Natural killer cell treated with Interleukin-12 subunit alpha and Interleukin-12 subunit beta and Interleukin-15 and Interleukin-18, amount 100 ng/mL, for 72 hours (primary cell): ENCODE measurements at regions not wholly inside any gene's neighbourhood (a gene's known extent, or its start where the extent isn't known, plus 50 kb on each side); places are given as distances from the start of the nearest gene placed in this dataset.

Source experiments
- ATAC-seq, 2 donors: fragments of 150-1000 bp; cut with Tn5 transposase in 1 of 2; sonication (Bioruptor Pico), chemical (Tn5 transposase) in 1 of 2; 2 replicates each; pipeline ENCODE4 v1.10.0; 2021
- DNase-seq: peaks from one replicate; pipeline ENCODE4 v3.0.0; 2022; ENCODE audit warnings: low spot score
- H3K27ac Mint-ChIP-seq, 2 donors: 1 replicate in 1 of 2; 2 replicates in 1 of 2; pipeline ENCODE4 v1.8.0; 2022; ENCODE audit warnings: mixed read lengths in 2 of 2, mild to moderate bottlenecking in 1 of 2, moderate library complexity in 1 of 2
- H3K27me3 Mint-ChIP-seq, 2 donors: 1 replicate in 1 of 2; 2 replicates in 1 of 2; pipeline ENCODE4 v1.8.0; 2022; ENCODE audit warnings: mixed read lengths in 2 of 2
- H3K36me3 Mint-ChIP-seq: one replicate; pipeline ENCODE4 v1.8.0; 2022; ENCODE audit warnings: mixed read lengths
- H3K4me1 Mint-ChIP-seq, 2 donors: 1 replicate in 1 of 2; 2 replicates in 1 of 2; pipeline ENCODE4 v1.8.0; 2022; ENCODE audit warnings: low read depth in 2 of 2, mixed read lengths in 2 of 2, mild to moderate bottlenecking in 1 of 2
- H3K4me3 Mint-ChIP-seq: one replicate; pipeline ENCODE4 v1.8.0; 2022; ENCODE audit warnings: mixed read lengths
- H3K9me3 Mint-ChIP-seq: 2 replicates; pipeline ENCODE4 v1.8.0; 2022; ENCODE audit warnings: mixed read lengths

DNA sequence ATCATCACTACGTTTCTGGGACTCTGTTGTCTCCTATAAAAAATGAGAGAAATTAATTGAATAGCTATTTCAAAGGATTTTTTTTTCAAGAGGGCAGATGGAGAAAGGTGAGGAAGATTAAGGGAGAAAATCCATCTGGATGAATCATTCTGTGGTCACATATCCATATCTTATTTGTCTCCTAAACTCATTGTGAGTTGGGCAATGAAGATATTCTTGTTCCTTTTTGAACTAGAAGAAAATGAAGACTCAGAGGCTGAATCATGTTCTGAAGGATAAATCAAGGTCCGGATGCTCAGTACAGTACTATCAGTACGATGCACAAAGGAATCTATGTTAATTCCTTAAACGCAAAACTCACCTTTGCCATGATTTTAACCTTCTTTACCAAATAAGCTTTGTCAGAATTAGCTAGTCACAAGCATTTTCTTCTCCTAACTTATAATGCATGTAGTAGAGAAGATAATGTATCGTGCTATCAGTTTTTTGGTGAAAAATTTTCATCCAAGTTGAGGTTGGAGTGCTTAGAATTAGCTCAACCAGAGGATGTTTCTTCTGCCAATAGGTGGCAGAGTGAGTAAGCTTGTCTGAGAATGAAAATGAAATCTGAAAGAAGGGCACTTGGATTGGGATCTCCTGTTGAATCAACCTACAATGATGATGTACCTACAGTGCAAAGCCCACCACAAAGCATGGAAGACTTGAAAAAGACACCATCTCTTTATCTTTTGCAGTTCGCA lies 446.9 kb downstream of the KIF20B start:
- Mint-ChIP-seq H3K4me1 (no peaks in the 10 kb centered on the region), H3K9me3 (no peaks in the 10 kb centered on the region), H3K36me3 (no peaks in the 10 kb centered on the region), H3K27me3 (no peaks in the 10 kb centered on the region), H3K4me3 (no peak overlapping the region), H3K27ac (no peak overlapping the region)
- ATAC-seq: no peak
- no peak for DNase-seq

DNA sequence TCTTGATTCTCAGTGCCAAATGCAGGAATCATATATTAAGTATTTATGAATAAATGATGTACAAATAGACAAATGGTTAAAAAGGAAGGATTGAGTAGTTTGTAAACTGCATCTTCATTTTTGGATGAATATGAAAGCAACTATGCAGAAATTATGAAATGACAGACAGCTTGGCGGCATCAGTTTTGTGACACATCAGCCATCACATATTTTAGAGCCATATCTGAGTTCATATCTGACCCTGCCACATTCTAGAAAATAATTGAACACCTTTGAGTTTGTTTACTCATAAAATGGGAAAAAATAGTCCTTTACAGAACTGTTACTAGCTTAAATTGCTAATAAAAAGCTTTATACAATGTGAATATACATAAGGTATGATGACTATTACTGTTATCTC lies 448.2 kb downstream of the KIF20B start:
- Mint-ChIP-seq H3K9me3 (peaks cover 3% of the 10 kb centered on the region), H3K27me3 (no peaks in the 10 kb centered on the region), H3K4me3 (no peak overlapping the region), H3K4me1 (no peaks in the 10 kb centered on the region), H3K36me3 (no peaks in the 10 kb centered on the region), H3K27ac (no peak overlapping the region)
- ATAC-seq (no peak), DNase-seq (no peak)

DNA sequence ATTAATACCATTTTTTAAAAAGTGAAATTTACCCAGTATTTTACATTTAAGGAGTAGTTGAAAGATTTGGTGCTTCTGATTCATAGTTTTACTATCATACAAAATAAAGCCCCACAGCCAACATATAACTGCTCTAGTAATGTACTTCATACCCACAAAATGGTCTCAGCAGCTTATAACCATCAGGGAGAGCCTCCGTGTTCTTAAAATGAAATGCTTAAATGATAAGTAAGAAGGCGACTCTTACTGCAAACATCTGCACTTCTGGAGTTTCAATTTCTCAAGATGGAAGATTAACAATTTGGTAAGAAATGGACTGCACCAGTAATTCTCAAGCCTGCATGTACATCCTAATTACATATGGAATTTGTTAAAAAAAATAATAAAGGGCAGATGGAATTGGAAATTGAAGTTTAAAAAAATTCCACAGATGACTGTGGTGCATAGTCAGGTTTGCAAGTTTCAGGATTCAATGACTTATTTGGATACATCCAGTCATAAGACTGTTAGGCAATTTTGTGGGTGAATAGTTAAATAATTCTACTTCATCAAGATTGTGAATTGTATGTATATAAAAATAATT lies 461.0 kb downstream of the KIF20B start:
- H3K27ac Mint-ChIP-seq: no peak overlapping the region
- H3K27me3 Mint-ChIP-seq: no peaks in the 10 kb centered on the region
- peaks cover 20% of the 10 kb centered on the region for H3K9me3 Mint-ChIP-seq
- ATAC-seq (no peak), DNase-seq (no peak)
- H3K4me3 Mint-ChIP-seq: no peak overlapping the region
- no peaks in the 10 kb centered on the region for H3K4me1 Mint-ChIP-seq
- no peaks in the 10 kb centered on the region for H3K36me3 Mint-ChIP-seq

DNA sequence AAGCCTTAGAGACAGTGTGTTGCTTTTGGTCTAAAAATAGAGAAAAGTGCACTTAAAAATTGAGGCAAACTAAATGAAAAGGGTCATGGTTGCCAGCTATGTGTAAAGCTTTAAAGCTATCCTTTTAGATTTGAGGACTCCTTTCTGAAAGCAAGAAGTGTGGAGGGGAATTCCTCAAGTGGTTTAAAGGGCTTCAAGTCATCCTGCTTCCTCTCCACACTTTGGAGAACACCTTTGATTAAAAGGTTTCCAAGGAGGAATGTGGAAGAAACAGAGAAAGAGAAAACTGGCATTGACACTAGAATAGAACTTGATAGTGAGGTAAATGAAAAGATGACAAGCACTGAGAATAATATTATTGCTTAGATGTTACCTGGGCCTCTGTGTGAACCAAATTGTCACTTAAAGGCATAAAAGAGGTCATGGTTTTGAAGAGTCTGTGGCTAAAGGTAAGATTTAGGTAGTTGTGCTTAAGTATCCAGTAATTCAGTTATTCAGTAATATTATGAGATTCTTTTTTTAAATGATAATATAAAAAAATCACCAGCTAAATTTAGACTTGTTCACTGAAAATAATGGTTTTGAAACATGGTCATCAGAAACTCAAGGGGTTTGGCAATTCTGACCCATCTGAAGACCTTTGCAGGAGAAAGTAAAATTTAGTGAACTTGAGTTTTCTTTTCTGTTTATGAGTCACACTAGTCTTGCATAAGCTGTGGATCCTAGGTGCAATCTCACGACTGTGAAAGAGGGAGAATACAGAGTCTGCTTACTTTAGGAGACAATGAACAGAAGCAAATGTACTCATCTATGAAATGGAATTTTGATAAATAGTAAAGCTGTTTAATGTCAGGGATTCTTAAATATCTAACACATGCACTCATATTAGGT lies 466.0 kb downstream of the KIF20B start:
- no peak overlapping the region for H3K27ac Mint-ChIP-seq
- H3K36me3 Mint-ChIP-seq: no peaks in the 10 kb centered on the region
- DNase-seq (no peak), ATAC-seq (no peak)
- peaks cover 29% of the 10 kb centered on the region for H3K9me3 Mint-ChIP-seq
- no peaks in the 10 kb centered on the region for H3K27me3 Mint-ChIP-seq
- H3K4me1 Mint-ChIP-seq: no peaks in the 10 kb centered on the region
- H3K4me3 Mint-ChIP-seq: no peak overlapping the region

DNA sequence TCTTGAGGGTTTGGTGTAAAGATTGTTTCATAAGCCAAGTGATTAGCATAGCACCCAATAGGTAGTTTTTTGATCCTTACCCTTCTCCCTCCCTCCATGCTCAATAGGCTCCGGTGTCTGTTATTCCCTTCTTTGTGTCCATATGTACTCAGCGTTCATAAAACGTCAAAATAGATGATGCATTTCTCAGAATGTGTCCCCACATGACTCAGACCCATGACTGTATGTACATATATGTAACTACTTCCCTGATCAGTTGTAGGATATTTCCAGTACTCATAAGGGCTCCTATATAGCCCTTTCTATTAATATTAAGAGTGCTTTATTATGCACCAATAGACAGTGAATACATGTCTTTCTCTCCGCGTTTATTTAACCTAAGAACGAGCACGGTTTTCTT lies 466.9 kb downstream of the KIF20B start:
- no peak overlapping the region for H3K4me3 Mint-ChIP-seq
- peaks cover 29% of the 10 kb centered on the region for H3K9me3 Mint-ChIP-seq
- no peaks in the 10 kb centered on the region for H3K27me3 Mint-ChIP-seq
- no peaks in the 10 kb centered on the region for H3K4me1 Mint-ChIP-seq
- H3K27ac Mint-ChIP-seq: no peak overlapping the region
- DNase-seq: no peak
- no peaks in the 10 kb centered on the region for H3K36me3 Mint-ChIP-seq
- no peak for ATAC-seq

DNA sequence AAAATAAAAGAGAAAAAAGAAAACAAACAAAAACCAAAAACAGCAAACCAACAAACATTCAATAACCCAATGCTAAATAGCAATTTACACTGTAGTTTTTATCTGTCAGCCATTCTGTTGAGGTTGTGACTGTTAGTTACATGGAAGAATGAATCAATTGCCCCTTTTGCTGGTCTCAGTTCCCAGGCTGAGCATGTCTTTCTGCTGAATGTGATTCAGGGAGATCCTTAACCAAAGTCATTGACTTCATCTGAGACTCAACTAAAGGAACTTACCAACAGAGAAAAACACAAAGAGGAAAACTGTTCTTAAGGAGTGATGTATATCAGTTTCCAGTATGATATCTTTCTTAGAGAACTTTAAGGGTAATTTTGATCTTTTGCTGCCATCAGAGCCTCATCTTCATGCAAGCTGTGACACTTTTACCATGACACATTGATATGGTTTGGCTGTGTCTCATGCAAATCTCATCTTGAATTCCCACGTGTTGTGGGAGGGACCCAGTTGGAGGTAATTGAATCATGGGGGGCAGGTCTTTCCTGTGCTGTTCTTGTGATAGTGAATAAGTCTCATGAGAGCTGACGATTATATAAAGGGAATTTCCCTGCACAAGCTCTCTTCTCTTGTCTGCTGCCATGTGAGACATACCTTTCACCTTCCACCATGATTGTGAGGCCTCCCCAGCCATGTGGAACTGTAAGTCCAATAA lies 469.8 kb downstream of the KIF20B start:
- Mint-ChIP-seq H3K4me3 (no peak overlapping the region), H3K4me1 (no peaks in the 10 kb centered on the region), H3K27me3 (no peaks in the 10 kb centered on the region), H3K36me3 (no peaks in the 10 kb centered on the region), H3K9me3 (peaks cover 15% of the 10 kb centered on the region), H3K27ac (no peak overlapping the region)
- DNase-seq (no peak), ATAC-seq (no peak)

DNA sequence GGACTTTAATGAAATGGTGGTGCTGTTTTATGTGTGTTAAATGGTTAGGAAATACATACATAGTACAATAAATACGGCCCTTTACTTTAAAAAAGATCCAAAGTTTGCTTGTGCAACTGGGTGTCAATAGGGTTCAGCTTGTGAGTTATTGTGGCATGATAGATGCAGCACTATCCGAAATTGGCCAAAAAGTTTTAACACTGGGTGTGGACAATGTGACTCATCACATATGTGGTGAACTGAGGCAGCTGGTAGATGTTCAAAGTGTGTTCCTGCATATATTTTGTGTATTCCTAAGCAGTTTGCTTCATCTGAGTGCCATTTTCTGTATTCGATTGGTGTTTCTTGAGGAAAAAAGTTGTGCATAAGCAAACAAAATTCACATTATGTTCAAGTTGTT lies 473.1 kb downstream of the KIF20B start:
- Mint-ChIP-seq H3K27me3 (no peaks in the 10 kb centered on the region), H3K4me1 (no peaks in the 10 kb centered on the region), H3K36me3 (no peaks in the 10 kb centered on the region), H3K27ac (no peak overlapping the region), H3K9me3 (peaks cover 9% of the 10 kb centered on the region), H3K4me3 (no peak overlapping the region)
- DNase-seq (no peak), ATAC-seq (no peak)

- Mint-ChIP-seq H3K27me3 (no peaks in the 10 kb centered on the region), H3K36me3 (no peaks in the 10 kb centered on the region), H3K4me3 (no peak overlapping the region), H3K9me3 (peaks cover 12% of the 10 kb centered on the region), H3K27ac (no peak overlapping the region), H3K4me1 (no peaks in the 10 kb centered on the region)
- ATAC-seq (no peak), DNase-seq (no peak)
Observed at GRCh38 chr10:90175161-90175681, 473.8 kb downstream of the KIF20B start.

GRCh38 chr10:90179696-90180407 lies 478.5 kb downstream of the KIF20B start:
- Mint-ChIP-seq H3K4me1 (no peaks in the 10 kb centered on the region), H3K9me3 (peaks cover 3% of the 10 kb centered on the region), H3K27me3 (no peaks in the 10 kb centered on the region), H3K27ac (no peak overlapping the region), H3K4me3 (no peak overlapping the region), H3K36me3 (no peaks in the 10 kb centered on the region)
- ATAC-seq: no peak
- no peak for DNase-seq

GRCh38 chr10:90180886-90181691 lies 479.7 kb downstream of the KIF20B start:
- Mint-ChIP-seq H3K27ac (no peak overlapping the region), H3K4me1 (no peaks in the 10 kb centered on the region), H3K27me3 (no peaks in the 10 kb centered on the region), H3K4me3 (no peak overlapping the region), H3K36me3 (no peaks in the 10 kb centered on the region), H3K9me3 (peaks cover 3% of the 10 kb centered on the region)
- no peak for DNase-seq
- ATAC-seq: no peak

GRCh38 chr10:90192825-90193224 lies 491.4 kb downstream of the KIF20B start:
- DNase-seq (no peak), ATAC-seq (no peak)
- H3K27me3 Mint-ChIP-seq: no peaks in the 10 kb centered on the region
- H3K4me1 Mint-ChIP-seq: no peaks in the 10 kb centered on the region
- peaks cover 4% of the 10 kb centered on the region for H3K9me3 Mint-ChIP-seq
- no peaks in the 10 kb centered on the region for H3K36me3 Mint-ChIP-seq
- no peak overlapping the region for H3K27ac Mint-ChIP-seq
- H3K4me3 Mint-ChIP-seq: no peak overlapping the region

DNA sequence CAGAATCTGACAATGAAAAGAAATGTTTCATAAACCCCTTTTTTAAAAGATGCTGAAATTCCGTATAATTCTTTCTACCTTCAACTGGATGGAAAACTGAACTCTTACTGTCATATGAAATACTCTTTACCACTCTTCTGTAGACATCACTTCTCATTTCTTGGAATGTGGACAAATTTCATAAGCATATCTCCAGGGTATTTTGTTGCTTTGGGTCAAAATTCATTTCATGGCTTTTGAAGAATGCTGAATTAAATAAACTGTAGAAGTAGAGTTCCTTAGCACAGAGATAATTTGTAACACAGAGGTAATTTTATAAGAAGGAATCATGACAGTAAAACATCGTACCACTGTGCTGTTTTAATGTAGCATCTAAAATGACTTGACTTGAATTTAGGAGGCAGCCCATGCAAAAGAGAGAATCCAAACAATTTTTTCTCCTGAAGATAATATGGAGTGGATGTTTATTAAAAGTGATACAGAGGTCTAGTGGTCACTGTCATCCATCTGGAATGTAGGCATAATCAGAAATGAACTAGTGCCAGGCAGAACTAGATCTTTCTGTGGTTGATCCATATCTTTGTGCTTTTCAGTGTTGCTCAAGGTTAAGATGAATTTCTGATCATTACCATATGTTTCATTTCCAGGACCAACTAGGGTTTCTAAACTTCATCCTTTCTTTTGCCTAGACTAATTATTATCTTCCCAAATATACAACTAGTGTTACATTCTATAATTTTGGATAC lies 492.0 kb downstream of the KIF20B start:
- H3K4me3 Mint-ChIP-seq: no peak overlapping the region
- no peaks in the 10 kb centered on the region for H3K27me3 Mint-ChIP-seq
- DNase-seq: no peak
- no peak for ATAC-seq
- H3K4me1 Mint-ChIP-seq: no peaks in the 10 kb centered on the region
- no peak overlapping the region for H3K27ac Mint-ChIP-seq
- peaks cover 4% of the 10 kb centered on the region for H3K9me3 Mint-ChIP-seq
- no peaks in the 10 kb centered on the region for H3K36me3 Mint-ChIP-seq
